ENCODE measurements at regions not wholly inside any gene's neighbourhood (a gene's known extent, or its start where the extent isn't known, plus 50 kb on each side); places are given as distances from the start of the nearest gene placed in this dataset.

DNA sequence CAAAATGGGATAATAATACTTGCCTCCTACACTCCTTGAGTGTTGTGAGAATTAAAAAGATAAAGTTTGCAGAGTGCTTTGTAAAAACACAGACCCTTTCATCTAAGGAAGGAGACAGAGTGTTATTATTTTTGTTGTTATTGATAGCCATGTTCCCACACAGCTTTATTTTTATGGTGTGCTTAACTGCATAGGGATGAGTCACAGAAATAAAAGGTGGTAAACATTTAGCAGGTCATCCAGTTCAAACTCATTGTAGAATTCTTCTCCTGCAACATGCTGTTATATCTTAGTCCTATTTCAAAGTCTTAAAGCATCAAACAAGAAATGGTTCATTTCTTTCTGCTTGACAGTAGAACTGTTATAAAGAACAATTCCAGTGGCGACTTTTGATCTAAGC, 367.5 kb upstream of the ACTBL2 start:
- TF ChIP-seq, protein P1, sequence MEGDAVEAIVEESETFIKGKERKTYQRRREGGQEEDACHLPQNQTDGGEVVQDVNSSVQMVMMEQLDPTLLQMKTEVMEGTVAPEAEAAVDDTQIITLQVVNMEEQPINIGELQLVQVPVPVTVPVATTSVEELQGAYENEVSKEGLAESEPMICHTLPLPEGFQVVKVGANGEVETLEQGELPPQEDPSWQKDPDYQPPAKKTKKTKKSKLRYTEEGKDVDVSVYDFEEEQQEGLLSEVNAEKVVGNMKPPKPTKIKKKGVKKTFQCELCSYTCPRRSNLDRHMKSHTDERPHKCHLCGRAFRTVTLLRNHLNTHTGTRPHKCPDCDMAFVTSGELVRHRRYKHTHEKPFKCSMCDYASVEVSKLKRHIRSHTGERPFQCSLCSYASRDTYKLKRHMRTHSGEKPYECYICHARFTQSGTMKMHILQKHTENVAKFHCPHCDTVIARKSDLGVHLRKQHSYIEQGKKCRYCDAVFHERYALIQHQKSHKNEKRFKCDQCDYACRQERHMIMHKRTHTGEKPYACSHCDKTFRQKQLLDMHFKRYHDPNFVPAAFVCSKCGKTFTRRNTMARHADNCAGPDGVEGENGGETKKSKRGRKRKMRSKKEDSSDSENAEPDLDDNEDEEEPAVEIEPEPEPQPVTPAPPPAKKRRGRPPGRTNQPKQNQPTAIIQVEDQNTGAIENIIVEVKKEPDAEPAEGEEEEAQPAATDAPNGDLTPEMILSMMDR (IDR thresholded peaks at IDR 0.05): no peak
- no peak for TF ChIP-seq POLR2A (IDR thresholded peaks at IDR 0.05)
